ENCODE measurements at regions not wholly inside any gene's neighbourhood (a gene's known extent, or its start where the extent isn't known, plus 50 kb on each side); places are given as distances from the start of the nearest gene placed in this dataset.

DNA sequence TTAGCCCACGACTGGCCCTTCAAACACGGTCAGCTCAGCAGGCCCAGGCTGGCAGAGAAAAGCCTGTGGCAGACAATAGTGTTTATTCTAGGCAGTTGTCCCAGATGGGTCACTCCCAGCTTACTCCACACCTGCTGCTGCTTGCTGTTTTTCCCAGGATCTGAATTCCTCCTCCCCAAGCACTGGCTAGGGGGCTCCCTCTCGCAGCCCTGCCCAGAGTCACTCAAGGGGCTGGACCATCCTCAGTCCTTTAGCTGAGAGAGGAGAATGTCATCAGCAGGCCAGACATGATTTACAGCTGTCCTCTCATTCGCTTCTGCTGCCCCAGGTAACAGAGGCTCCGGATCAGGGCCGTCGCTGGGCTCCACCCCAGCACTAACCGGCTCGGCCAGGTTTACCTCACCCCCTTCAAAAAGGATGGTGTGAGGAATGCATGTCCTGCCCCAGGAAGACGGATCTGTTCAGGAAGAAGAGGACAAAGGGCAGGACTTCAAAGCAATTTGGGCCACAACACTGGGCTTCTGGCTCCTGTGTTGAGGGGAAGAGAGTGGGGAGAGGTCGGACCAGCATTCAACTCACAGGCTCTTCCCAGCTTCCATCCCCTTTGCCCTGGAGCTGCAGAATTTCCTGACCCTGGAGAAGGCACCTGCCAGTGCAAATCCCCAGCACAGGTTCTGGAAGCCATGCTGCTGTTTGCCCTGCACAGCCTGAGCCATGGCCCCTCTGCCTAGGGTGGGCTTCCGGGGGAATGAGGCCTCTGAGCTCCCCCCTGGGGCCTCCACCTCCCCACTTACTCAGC lies 59.7 kb upstream of the BARX2 start:
- TF ChIP-seq TAF1 (IDR thresholded peaks at IDR 0.05; ENCODE audit: low read depth), result no peak
- no peak for TF ChIP-seq FOXM1 (IDR thresholded peaks at IDR 0.05; ENCODE audit: borderline replicate concordance, low read depth)
- TF ChIP-seq, protein P1, sequence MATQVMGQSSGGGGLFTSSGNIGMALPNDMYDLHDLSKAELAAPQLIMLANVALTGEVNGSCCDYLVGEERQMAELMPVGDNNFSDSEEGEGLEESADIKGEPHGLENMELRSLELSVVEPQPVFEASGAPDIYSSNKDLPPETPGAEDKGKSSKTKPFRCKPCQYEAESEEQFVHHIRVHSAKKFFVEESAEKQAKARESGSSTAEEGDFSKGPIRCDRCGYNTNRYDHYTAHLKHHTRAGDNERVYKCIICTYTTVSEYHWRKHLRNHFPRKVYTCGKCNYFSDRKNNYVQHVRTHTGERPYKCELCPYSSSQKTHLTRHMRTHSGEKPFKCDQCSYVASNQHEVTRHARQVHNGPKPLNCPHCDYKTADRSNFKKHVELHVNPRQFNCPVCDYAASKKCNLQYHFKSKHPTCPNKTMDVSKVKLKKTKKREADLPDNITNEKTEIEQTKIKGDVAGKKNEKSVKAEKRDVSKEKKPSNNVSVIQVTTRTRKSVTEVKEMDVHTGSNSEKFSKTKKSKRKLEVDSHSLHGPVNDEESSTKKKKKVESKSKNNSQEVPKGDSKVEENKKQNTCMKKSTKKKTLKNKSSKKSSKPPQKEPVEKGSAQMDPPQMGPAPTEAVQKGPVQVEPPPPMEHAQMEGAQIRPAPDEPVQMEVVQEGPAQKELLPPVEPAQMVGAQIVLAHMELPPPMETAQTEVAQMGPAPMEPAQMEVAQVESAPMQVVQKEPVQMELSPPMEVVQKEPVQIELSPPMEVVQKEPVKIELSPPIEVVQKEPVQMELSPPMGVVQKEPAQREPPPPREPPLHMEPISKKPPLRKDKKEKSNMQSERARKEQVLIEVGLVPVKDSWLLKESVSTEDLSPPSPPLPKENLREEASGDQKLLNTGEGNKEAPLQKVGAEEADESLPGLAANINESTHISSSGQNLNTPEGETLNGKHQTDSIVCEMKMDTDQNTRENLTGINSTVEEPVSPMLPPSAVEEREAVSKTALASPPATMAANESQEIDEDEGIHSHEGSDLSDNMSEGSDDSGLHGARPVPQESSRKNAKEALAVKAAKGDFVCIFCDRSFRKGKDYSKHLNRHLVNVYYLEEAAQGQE (IDR thresholded peaks at IDR 0.05; ENCODE audit: low read depth), result no peak
- TF ChIP-seq TCF12 (IDR thresholded peaks at IDR 0.05; ENCODE audit: low read depth), result no peak
- no peak for TF ChIP-seq CEBPB (IDR thresholded peaks at IDR 0.05)
- TF ChIP-seq EP300 (IDR thresholded peaks at IDR 0.05; ENCODE audit: borderline replicate concordance), result no peak
- no peak for TF ChIP-seq RAD21 (IDR thresholded peaks at IDR 0.05; ENCODE audit: low read depth)
- TF ChIP-seq CREB1 (IDR thresholded peaks at IDR 0.05; ENCODE audit: low read depth), result no peak
- TF ChIP-seq EGR1 (IDR thresholded peaks at IDR 0.05), result no peak
- no peak for TF ChIP-seq ZBTB7A (IDR thresholded peaks at IDR 0.05; ENCODE audit: low read depth)
- no peak for TF ChIP-seq YY1 (IDR thresholded peaks at IDR 0.05; ENCODE audit: low read depth)
- TF ChIP-seq NFIC (IDR thresholded peaks at IDR 0.05), result no peak
